Right forelimb (tissue), 1 donor: ENCODE measurements at regions not wholly inside any gene's neighbourhood (a gene's known extent, or its start where the extent isn't known, plus 50 kb on each side); places are given as distances from the start of the nearest gene placed in this dataset.
"Not testable (repeated sequence)": the region's sequence is repeated elsewhere in the genome, so short reads cannot be mapped to it uniquely, and the experiment has no call there.

ENCODE experiments used
- DNase-seq: peaks from one replicate; pipeline ENCODE4 v3.0.0-alpha.2; 2018

DNA sequence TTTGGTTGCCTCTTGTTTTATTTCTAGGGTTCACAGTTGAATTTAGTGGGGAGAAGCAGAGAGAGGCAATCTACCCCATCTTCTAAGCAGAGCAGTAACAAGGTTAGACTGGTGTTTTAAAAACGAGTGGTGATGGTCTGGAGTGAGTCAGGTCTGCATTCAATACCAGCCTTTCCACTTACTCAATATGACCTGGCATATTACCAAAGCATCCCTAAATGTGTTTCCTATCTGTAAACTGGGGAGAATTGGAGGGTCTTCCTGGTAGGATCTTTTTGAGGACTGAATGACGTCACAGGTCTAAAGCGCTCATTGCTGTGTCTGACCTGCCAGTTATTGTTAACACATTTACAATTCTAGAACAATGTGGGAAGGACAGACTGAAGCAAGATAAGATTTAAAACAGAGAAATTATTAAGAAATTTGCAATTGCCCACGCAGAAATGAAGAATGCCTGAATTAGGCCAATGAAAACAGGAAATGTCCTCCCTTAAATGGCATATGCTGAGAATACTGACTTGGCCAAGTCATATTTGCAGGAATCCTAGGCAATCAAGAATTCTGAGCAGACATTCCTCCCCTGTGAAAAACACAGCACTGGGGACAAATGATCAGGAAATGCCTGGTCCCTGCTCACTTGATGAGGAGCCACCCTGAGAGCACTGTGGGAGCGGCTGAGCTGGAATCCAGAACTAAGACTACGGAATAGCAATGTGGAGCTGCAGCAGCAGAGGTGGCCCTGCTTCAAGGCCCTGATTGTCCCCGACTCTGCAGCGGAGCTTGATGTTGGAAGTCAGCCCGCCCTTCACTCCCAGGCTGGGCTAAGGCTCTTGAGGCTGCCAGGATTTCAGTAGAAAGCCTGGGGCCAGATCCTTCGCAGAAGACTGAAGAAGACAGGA lies 184.5 kb upstream of the CXCL12 start:
- peak; percentile 43 for DNase-seq

DNA sequence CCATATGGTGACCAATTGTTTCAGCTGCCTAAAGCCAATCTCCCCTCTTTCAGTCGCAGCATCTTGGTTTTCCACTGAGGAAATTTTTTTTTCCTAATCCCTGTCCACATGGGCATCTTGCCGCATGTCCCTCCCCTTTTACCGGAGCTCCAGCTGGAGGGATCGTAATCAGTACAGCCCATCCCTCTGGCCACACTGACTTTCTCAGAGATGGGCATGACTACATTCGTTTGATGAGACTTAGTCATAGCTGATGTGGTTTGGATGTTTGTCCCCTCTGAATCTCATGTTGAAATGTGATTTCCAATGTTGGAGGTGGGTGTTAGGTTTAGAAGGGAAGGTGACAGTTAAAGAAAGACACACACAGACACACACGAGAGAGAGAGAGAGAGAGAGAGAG lies 186.8 kb upstream of the CXCL12 start:
- no peak for DNase-seq

DNA sequence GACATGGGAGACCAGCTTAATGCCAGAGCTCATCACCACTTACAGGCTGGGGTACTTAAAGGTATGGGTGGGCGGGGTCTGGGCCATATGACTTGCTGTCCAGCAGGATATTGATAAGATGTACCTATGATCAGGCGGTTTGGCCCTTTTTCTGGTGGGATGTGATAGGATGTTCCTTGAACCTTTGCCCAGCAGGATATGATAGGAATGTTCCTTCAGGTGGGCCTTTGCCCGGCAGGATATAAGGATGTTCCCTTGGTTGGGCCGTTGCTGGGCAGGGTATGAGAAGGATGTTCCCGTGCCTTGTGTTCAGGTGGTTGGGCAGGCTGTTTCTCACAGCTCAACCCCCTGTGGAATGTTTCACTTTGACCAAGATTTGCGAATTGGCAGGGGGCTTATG lies 187.2 kb upstream of the CXCL12 start:
- DNase-seq, result peak; percentile 23

DNA sequence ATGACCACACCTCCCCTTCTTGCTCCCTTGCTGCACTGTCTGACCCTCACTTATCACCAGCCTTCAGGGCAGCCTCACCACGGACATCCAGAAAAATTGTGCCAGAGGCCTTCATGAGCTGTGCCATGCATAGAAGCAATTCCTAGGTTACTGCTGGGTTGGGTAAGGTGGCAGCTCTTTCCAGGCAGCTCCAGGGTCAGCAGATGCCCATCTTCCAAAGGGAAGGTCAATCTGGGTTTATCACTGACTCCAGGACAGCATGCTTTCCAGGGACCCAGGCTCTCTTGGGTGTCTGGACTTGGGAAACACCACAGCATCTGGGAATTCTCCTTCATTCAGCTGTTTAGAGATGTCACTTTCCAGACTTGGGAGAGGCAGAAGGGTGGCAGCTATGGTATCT lies 188.9 kb upstream of the CXCL12 start:
- no peak for DNase-seq

DNA sequence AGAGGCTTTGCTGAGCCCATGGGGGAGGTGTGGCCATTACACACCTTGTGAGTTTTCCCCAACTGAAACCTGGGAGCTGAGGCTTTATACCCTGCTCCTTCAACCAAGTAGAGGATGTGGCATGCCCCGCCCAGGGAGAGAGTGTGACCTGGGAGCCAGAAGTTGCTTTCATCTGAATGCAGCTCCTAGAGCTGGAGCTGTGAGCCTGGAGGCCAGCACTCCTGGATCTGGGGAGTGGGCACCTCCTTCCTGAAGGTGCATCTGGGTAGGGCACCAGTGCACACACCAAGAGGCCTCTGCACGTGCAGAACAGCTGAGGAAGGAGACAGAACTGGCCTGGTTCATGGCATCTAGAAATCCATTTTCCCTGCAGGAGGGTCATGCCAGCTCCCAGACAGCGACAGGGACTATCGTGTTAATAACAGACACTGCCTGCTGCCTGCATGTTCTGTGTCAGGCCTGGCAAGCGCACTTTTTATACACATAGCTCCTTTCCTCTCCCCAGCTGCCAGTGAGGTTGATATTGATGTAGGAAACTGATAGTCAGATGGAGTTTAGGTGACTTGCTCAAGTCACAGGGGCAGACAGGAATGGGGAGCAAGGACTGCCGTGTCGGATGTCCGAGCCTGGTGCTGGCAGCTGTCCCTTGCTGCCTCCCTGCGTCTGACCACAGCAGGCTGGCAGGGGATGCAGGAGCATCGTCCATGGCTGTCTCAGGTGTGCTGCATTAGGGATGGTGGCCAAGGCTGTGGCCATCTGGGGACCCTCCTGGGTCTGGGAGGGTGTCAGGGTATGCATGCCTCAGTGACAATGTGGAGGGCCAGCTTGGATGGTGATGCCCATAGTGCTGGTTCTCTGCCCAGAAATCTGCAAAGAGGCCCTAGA lies 189.9 kb upstream of the CXCL12 start:
- no peak for DNase-seq

DNA sequence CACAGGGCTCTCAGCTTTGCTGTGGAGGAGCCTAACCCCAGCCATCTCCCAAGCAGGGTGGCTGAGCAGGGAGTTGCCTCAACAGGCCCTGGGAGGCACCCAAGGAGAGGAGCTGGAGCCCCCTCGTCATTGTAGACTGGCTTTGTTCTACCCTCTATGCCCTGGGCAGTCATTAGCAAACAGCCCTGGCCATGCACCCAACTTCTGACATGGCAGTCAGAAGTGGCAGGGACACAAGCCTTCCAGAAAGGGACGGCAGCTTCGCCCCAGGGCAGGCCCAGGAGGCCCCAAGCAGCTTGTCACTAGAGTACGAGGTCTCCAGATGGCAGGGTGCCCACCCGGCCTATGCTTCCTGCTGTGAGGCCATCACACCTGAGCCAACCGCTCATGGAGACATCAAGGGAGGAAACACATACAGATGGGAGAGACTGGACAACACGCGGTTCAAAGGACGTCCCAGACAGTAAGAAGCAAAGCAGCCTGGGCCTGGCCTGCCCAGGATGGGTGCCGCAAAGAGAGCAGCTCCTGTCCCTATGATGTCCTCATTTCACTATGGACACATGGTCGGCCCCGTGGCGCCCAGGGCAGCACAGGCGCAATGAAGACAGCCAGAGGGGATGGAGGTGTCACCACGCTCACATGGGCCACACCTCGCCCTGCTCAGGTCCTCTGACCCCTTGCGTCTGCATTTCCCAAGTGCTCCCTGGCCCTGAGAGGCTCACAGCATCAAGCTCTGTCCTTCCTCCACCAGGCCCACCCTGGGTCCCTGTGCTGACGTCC lies 190.9 kb upstream of the CXCL12 start:
- DNase-seq, result no peak

DNA sequence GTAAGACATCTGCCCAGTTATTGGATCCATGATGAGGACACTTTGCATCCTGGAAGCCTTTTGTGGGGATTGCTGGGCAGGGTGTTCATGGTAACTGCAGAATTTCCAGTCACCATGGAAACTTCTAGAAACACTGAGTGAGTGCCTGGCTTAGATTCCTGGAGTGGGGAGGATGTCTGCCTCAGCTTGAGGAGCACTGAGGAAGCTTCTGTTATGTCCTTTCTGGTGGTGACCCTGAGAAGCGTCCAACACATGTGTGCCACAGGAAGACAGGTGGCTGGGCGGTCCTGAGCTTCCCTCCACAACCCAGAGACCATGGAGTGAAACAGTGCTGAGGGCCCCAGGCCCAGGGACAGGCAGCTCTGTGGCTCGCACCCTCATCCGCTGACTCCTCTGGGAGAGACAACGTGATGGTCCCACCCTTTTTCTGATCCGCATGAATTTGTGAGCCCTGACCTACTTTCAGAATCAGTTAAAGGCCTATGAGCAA lies 191.8 kb upstream of the CXCL12 start:
- DNase-seq, result no peak

DNA sequence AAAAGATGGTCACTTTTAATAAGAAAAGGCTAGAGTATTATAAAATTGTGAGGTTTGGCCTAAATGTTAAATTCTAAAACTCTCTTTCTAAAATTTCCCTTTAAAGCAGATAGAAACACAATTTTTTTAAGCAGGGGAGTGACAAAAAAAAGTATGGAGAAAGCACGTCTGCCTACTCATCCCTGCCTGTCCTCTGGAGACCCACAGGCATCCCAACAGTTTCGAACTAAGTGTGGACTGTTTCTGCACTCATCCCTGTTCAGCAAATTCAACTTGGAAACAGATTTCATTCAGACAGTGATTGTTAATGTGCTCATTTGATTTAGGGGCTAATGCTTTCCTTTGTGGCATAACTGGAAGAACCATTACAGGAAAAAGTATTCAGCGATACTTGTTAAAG lies 192.6 kb upstream of the CXCL12 start:
- no peak for DNase-seq

DNA sequence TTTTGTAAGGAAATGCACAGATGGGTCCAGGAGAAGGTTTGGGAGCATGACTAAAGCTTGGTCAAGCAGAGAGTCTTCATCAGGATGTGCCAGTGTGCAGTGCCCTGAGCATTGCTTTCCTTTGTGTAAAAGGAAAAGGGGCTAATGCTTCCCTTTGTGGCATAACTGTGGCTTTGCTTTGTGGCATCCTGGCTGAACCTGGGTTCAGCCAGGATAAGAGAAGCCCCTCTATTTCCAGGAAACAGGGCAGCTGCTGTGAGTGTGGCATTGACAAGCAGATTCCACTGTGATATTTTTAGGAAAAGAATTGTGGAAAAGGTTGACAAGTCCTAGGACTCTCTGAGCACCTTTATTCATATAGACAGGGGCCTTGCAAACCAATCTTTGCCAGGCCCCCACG lies 193.4 kb upstream of the CXCL12 start:
- peak; percentile 29 for DNase-seq

DNA sequence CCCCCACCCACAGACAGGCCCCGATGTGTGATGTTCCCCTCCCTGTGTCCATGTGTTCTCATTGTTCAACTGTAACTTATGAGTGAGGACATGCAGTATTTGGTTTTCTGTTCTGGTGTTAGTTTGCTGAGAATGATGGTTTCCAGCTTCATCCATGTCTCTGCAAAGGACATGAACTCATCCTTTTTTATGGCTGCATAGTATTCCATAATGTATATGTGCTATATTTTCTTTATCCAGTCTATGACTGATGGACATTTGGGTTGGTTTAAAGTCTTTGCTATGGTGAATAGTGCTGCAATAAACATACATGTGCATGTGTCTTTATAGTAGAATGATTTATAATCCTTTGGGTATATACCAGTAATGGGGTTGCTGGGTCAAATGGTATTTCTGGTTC lies 194.1 kb upstream of the CXCL12 start:
- DNase-seq, result not testable (repeated sequence)

DNA sequence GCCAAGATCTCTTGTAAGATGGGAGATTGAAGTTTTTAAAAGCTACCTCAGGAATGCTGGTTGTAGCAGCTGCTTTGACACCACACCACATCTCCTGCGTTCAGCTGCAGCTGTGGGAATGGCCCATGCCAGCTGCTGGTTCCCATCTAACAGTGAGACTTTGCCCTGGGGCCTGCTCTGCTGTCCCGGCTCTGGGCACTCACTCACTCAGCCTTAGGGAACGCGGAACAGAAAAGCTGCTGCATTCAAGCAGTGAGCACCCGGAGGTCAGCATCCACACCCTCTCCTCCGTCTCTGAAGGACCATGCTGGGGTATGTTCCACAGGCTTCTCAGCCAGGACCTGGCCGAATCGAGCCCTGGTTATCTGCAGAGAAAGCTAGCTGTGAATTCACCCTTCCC lies 197.1 kb upstream of the CXCL12 start:
- peak; percentile 50 for DNase-seq

DNA sequence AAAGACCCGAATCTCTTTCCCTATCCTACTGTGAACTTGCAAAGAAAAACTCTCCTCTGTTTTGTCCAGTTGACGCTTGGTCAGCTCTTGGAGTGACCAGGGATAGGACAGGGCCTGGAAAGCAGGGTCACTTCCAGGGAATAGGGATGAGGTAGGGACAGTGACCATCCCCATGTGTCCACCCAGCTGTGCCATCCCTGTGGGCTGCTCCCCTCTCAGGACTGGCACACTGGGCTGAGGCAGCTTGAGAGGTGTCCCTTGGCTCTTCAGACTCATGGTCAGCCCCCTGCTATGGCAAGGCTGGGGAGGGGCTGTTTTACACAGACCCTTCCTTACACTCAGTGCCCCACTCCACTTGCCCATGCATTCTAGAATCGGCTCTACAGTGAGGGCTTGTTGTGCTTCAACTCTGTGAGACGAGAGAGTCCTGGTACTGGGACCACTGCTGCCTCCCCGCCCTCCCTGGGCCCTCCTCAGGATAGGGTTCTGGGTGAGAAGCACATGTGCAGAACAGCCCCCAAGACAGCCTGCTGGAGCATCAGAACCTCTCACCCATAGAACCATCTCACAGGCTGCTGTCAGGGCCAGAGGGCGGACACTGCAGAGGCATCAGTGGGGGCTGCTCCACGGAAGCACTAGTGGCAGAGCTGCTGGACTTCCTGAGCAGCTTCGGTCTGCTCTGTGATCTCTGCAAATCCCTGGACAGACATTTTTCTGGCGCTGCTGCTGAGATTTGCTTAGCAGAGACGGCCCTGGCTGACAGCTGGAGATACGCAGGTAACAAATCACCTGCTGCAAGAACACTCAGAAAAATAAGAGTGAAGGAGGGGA lies 202.8 kb upstream of the CXCL12 start:
- no peak for DNase-seq

DNA sequence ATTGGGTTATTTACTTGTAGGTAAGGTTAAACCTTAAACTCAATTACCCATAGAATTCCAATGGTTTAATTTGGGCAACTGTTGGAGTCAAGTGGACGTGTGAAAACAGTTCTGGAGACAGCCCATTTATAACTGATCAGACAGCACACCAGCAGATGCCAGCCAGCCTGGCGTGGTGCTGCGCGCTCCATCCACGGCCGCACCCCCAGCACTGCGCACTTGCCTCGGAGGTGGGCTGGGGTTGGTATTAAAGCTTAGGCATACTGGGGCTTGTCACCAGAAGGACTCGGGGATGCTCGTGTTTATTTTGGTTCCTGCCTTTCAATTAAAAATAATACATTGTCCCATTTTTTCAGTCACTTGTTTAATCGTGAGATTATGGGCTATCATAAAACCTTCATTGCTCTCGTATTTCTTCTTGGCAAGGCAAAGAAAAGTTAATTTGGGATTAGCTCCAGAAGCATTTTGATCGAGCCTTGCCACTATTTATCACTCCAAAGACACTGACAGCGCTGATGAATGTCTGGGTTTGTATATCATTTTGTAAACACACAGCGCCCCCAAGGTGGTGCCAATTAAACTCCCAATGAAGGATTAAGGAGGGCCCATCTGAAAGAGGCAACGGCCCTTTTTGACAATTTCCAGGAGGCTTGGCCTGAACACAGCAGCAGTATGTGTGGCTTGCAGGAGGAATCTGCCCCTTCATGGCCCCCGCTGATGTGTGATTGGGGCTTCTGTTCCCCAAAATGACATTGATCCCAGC lies 204.5 kb upstream of the CXCL12 start:
- no peak for DNase-seq

DNA sequence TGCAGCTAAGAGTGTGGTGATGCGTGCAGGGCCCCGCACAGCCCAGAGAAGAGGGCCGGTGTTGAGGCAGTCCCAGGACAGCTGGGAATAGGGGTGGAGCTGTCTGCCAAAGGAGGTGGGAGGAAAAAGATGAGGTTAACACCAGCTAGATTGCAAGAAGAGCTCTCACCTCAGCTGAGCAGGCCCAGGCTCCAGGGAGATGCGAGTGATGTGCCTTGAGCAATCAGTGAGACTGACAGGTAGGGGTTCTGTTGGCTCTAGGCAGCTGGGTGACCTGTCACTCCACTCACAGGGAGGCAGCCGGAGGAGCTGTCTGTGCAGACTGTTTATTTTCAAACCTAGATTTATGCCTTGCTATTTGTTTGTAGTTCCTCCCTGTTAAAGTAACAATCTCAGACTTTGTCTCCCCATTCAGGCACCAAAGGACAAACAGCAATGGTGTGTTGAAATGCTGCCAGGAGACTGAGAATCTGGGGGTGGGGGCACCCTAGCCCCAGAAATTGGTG lies 205.1 kb upstream of the CXCL12 start:
- DNase-seq, result no peak

DNA sequence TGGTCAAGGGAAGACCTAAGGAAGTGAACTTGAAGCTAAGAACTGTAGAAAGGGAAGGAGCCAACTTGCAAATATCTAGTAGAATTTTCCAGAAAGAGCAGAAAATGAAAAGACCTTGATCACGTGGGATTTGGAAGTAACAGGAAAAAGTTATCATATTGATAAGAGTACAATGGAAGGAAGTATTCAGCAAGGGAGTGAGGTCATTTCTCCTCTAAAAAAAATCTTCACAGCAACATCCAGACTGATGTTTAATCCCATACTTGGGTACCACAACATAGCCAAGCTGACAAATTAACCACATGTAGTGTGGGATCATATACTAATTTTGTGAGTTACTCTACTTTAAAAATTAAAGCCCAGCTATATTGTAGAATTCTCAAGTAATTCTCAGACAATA lies 207.0 kb upstream of the CXCL12 start:
- no peak for DNase-seq

DNA sequence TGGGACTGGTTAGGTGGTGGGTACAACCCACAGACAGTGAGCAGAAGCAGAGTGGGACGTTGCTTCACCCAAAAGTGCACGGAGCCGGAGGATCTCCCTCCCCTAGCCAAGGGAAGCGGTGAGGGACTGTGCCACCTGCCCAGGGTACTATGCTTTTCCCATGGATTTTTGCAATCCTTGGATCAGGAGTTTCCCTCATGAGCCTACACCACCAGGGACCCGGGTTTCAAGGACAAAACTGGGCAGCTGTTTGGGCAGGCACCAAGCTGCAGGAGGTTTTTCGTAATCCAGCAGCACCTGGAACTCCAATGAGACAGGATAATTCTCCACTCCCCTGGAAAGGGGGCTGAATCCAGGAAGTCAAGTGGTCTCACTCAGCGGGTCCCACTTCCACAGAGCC lies 209.1 kb upstream of the CXCL12 start:
- no peak for DNase-seq

DNA sequence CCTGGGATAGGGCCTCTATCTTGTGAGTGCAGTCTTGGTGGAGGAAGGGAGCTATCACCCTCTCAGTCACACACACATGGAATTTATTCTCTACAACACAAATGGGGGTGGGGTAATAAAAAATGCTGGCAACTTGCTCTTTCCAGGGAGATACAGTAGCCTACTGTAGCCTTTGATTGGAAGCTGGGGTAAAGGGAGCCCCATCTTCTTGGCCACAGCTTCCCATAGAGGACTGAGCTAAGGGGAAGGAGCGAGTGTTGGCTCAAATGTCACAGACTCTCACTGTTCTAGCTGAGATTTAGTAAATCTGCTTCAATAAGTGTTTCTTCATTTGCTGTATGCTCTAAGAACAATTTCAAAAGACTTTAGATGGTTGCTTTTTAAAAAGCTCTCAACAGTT lies 222.2 kb upstream of the CXCL12 start:
- DNase-seq, result no peak

DNA sequence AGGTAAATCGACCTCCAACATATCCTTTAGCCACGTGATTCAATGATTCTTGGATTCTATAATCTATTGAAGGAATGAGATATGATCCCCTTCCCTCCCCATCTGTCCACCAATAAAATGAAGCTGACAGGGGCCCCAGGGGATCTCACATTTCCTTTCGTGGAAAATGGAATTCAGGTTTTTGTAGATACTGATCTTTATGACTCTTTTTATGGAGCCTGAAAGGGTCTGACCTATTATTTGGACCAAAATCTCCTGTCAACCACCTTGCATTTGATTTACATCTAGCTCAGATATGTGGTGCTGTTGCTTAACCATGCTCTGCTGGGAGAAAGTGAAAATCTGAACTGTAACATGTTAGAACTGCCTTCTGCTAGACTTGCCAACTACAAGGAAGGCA lies 234.0 kb upstream of the CXCL12 start:
- no peak for DNase-seq

DNA sequence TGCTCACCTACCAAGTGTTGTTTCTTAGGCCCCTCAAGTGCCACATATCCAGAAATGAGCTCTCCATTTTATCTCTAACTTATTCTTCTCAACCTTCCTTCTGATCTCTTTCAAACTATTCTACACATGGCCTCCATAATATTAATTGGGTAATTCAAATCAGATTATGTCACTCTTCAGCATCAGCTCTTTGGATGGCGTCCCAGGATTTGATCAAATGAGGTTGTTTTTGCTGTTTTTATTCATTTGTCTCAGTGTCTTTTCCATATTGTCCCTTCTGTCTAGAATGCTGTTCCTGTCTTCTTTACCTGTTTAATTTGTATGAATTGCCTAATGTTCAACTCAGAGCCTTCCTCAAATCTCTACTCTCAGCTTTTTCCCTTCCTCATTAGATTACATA lies 234.6 kb upstream of the CXCL12 start:
- DNase-seq, result no peak

DNA sequence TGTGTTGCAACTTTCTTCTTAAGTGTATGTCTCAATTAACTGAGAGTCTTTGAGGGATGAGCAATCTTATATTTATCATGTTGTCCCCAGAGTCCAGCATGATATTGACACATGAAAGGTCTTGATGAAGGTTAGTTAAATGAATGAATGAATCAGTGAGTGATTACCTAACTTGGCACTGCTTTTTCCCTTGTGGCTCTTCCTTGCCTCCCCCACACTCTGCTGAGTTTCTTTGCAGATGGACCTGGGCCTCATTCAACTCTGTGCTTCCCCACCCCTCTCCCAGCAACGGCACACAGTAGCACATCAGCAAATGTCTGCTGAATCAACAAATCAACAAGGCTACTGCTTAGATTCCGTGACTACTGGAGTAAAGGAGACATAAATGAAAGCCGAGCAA lies 235.1 kb upstream of the CXCL12 start:
- no peak for DNase-seq
